Breast epithelium (tissue), 3 donors: ENCODE measurements at regions not wholly inside any gene's neighbourhood (a gene's known extent, or its start where the extent isn't known, plus 50 kb on each side); places are given as distances from the start of the nearest gene placed in this dataset.

Experiments used
- CTCF ChIP-seq, 3 donors: fragments of 450-650 bp; IDR thresholded peaks; one replicate each; pipeline ENCODE4 v1.5.1; 2016 to 2017; ENCODE audit warnings: antibody characterized with exemption in 3 of 3, mild to moderate bottlenecking in 3 of 3, moderate library complexity in 3 of 3
- POLR2A ChIP-seq: fragments of 450-650 bp; IDR thresholded peaks from one replicate; pipeline ENCODE4 v1.6.1; 2016; ENCODE audit warnings: antibody characterized with exemption, mild to moderate bottlenecking, moderate library complexity
- POLR2AphosphoS5 ChIP-seq, 3 donors: sonication (generic); formaldehyde crosslinking; IDR thresholded peaks; one replicate each; pipeline ENCODE4 v1.6.1; 2017; ENCODE audit warnings: antibody characterized with exemption in 3 of 3

GRCh38 chr6:141561154-141561553 is 571.6 kb upstream of the GJE1 start:
- TF ChIP-seq POLR2A (no peak), CTCF (IDR thresholded peaks at IDR 0.05) (no peak), POLR2AphosphoS5 (IDR thresholded peaks at IDR 0.05) (no peak)
